GM11168 (cell line): ENCODE measurements at regions not wholly inside any gene's neighbourhood (a gene's known extent, or its start where the extent isn't known, plus 50 kb on each side); places are given as distances from the start of the nearest gene placed in this dataset.
"Not testable (repeated sequence)": the region's sequence is repeated elsewhere in the genome, so short reads cannot be mapped to it uniquely, and the experiment has no call there.

Experiments
- in situ Hi-C: fragments of 300-500 bp; cut with MboI; formaldehyde crosslinking; loops from one replicate; pipeline ENCODE4 v1.12.0; 2022; ENCODE audit warnings: low sequenced_read_pairs; ENCODE audit not compliant: unreplicated experiment

DNA sequence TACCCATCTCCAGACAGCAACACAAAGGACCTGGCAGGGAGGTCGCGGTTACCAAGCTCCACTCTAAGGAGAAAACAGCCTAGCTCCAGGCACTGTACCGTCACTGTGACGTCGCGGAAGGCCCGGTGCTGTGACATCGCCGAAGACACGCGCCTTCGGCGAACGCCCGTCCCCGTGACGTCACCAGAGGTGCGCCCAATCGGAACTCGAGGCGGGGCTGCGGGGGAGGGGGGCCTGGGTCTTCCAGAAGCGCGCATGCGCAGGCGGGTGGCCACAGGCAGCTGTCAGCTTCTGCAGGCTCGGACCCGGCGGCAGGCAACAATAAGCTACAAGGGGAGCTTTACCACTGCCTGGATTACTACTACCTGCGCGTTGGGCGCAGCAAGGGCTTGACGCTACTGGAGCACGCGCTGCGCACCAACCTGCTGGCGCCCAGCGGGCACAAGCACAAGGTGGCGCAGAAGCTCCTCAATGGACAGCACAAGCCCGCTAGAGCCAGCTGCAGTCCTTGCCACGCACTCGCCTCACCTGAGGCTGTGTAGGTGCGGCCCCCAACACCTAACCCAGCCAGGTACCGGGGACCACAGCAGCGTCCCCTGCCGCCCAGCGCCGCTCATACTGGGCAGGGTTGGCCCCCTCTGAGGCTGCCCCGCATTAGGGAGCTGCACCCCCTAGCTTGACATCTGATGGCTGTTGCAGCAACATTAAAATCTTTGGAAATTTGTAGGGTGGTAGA lies 208.4 kb downstream of the TPST1 start:
- in situ Hi-C loops, result no loop called here

- in situ Hi-C loops, result no loop called here
Measured at GRCh38 chr7:66415659-66416265, 210.6 kb downstream of the TPST1 start.

GRCh38 chr7:66418537-66418936 lies 210.1 kb upstream of the KCTD7 start:
- in situ Hi-C loops, result no loop called here

- in situ Hi-C loops, result no loop called here
Measured at GRCh38 chr7:66419210-66419609, 209.5 kb upstream of the KCTD7 start.

DNA sequence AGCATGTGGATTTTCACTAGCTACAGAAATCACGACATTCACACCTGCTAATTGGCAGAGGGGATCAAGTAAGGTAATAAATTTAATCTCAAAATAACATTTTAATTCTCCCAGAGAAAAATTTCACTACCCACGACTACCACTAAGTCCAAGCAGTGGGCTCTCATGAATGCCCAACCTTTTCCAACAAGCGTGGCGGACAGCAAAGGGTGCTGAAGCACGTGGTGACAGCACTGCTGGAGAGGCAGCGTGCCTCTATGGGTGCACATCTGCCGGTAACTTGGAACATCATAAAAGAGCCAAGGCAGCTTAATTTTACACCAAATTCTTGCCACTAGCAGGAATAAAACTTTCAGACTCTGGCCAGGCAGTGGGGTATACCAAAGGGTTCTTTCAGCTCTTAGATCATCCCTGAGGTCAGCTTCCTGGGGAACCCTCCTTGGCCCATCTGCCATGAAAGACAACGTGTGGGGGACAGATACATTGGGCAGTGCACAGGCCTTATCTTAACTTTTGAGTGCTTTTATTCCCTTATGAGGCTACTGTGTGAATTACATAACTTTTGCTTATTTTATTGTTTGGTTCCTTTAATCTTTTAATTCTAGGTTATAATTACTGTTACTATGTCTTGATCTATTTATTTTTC lies 206.7 kb upstream of the KCTD7 start:
- in situ Hi-C loops, result no loop called here

- in situ Hi-C loops, result no loop called here
Measured at GRCh38 chr7:66423729-66424128, 205.0 kb upstream of the KCTD7 start.

GRCh38 chr7:66426332-66426731 lies 202.3 kb upstream of the KCTD7 start:
- in situ Hi-C loops, result no loop called here

- in situ Hi-C loops, result no loop called here
Measured at GRCh38 chr7:66426996-66427395, 201.7 kb upstream of the KCTD7 start.

DNA sequence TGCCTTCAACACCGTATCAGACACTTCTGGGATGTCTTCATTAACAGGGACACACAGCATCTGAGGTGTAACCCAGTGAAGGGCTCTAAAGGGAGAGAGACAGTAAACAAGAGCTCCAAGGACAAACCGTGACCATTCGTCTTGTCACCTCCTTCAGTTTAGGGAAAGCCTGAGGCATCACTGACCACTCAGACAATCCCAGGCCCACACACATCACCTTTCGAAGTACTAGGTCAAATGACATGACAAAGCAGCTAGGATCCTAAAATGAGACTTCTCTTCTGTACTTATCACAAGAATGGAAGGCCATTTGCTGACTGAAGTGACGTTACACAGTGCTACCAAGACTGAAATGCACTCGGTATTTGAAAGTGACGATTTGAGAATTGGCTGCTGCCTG lies 200.7 kb upstream of the KCTD7 start:
- in situ Hi-C loops, result no loop called here

DNA sequence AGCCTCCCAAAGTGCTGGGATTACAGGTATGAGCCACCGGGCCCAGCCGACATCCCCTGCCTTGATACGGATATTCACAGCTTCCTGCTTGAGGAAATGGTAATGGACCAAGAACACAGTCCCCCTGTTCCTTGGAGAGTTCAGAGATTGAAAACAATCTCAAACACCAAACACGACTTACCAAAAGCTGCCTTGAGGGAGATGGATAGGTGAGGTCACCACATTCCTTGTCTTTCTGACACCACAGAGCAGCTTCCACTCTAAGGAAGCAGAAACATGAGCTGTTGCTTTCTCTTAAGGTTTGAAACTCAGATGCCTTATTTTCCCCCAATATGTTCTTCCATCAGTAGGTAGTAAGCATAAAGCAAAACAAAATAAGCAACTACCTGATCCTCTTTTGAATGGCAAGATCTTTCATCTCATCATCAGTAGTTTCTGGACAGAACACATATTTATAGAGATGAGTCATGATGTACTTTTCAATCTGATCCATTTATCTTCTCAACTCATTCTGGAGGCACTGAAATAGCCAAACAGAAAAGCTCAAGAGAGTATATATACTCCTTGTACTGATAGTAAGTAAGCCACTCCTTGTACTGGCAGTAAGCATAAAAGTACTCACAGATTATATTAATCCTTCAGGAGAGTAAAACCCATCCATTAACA lies 199.1 kb upstream of the KCTD7 start:
- in situ Hi-C loops, result no loop called here

DNA sequence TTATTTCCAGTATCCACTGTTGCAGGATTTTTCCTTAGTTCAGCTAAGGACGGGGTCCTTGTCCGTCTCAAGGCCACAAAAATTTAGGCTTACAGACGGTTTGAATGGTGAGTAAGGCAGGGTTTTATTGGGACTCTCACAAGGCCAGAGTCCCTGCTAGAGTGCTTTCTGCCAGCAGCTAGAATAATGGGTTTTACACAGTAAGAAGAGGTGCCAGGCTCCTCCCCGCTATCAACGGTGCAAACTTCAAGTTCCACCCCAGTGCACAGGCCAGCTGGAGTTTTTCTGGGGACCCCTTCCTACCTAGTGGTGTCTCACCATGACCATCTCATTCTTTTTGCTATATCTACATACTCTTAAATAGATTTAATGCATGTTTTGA lies 198.5 kb upstream of the KCTD7 start:
- in situ Hi-C loops, result no loop called here

DNA sequence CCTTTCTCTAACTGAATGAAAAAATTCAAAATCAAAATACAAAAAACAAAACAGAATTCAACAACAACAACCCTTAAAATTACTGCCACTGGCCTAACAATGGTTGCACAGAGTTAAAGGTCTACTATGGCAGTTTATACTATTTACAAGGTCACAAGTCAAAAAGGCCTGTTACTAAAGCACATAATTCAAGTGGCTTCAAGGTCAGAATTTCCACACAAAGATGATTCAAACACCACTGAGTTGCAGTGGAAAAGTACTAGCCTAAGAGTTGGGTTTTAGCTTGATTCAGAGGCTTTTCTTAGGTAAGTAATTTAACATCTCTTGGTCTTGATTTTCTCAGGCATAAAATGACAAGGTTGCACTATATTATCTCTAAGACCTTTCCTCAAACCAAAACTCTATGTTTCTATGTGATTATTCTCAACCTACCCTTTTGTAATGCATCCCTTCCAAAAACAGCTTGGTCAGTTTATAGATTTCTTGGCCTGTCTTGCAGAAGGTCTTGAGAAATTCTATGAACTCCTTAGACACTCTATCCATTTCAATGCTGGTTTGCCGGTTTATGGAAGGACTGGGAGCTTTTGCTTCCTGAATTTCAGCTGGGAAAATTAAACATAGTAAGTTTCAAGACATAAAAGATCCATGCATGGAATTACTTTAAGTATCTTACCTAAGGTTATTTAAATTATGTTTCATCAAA lies 189.8 kb upstream of the KCTD7 start:
- in situ Hi-C loops, result not testable (repeated sequence)

DNA sequence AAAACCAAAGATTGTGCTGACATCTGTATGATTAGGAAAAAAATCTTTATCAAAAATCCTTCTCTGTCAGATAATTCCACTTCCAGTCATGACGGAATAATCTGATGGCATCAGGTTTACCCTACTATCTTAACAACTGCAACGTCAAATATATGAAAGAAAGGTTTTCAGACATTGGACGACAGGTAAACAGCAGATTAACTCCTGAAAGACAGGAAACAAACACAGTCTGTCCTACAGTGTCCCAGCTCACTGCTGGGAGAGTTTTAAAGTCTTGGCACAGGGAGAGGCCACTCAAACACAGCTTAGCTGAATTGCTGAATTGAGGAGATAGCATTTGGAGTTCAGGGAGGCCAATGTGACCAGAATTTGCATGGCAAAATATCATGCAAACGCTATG lies 186.3 kb upstream of the KCTD7 start:
- in situ Hi-C loops, result no loop called here

DNA sequence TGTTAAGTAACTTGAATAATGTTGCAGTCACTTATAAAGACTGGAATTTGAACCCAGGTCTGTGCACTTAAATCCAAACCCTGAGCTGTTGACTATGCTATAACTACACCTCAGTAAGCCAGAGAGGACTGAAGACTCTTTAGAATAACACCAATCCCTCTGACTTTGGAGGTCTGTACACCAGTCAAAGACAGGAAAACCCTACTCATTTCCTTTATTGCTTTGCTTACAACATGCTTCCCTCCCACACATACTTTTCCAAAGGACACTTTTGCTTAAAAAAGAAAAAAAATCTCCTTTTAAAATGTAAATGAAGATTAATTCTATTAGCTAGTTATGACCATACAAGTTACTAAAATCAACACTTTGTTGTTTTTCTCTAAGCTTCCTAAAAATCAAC lies 184.7 kb upstream of the KCTD7 start:
- in situ Hi-C loops, result no loop called here

GRCh38 chr7:66447007-66447406 lies 181.7 kb upstream of the KCTD7 start:
- in situ Hi-C loops, result not testable (repeated sequence)

- in situ Hi-C loops, result not testable (repeated sequence)
Measured at GRCh38 chr7:66450814-66451213, 177.9 kb upstream of the KCTD7 start.

GRCh38 chr7:66451713-66452112 lies 177.0 kb upstream of the KCTD7 start:
- in situ Hi-C loops, result not testable (repeated sequence)

GRCh38 chr7:66452165-66452564 lies 176.5 kb upstream of the KCTD7 start:
- in situ Hi-C loops, result no loop called here

DNA sequence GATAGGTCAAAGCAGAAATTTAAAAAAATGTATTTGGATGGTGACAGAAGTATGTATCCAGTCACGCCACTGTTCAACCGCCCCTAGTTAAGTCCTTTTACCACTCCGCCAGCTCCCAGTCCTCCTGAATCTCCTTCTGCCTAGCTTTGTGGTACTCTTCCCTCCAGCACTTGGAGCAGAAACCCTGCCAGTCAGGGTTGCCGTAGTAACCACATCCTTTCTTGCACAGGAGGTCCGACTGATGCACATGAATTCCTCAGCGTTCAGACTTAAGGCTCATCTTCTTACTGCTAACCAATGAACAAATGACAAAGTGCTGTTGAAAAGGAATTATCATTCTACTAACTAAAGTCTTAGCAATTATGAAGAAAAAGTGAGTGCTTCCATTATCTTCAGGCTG lies 175.3 kb upstream of the KCTD7 start:
- in situ Hi-C loops, result no loop called here

- in situ Hi-C loops, result no loop called here
Measured at GRCh38 chr7:66454600-66455225, 174.0 kb upstream of the KCTD7 start.
